HUDEP-2 (cell line): ENCODE measurements at regions not wholly inside any gene's neighbourhood (a gene's known extent, or its start where the extent isn't known, plus 50 kb on each side); places are given as distances from the start of the nearest gene placed in this dataset.
"Not testable (repeated sequence)": the region's sequence is repeated elsewhere in the genome, so short reads cannot be mapped to it uniquely, and the experiment has no call there.

Experiments used
- DNase-seq, 76 experiments: peaks; one replicate each; lab custom pipeline; 2025; ENCODE audit not compliant: unreplicated experiment in 76 of 76; lab: John Stamatoyannopoulos, UW

GRCh38 chr18:46224181-46224775 is 120.1 kb downstream of the HAUS1 start:
- DNase-seq = no peak

GRCh38 chr18:46226461-46226860 is 122.3 kb downstream of the HAUS1 start:
- DNase-seq = no peak

GRCh38 chr18:46229641-46230040 is 125.5 kb downstream of the HAUS1 start:
- not testable (repeated sequence) for DNase-seq

GRCh38 chr18:46236156-46236555 is 132.0 kb downstream of the HAUS1 start:
- DNase-seq = no peak

GRCh38 chr18:46237891-46238290 is 133.7 kb downstream of the HAUS1 start:
- DNase-seq = no peak

GRCh38 chr18:46239549-46239948 is 135.4 kb downstream of the HAUS1 start:
- DNase-seq = no peak

GRCh38 chr18:46239998-46240397 is 135.8 kb downstream of the HAUS1 start:
- no peak for DNase-seq

- not testable (repeated sequence) for DNase-seq
Measured at GRCh38 chr18:46241393-46241792, 137.2 kb downstream of the HAUS1 start.

GRCh38 chr18:46242183-46242582 is 138.0 kb downstream of the HAUS1 start:
- no peak for DNase-seq

- no peak for DNase-seq
Measured at GRCh38 chr18:46243095-46243494, 138.9 kb downstream of the HAUS1 start.

GRCh38 chr18:46243673-46244072 is 139.5 kb downstream of the HAUS1 start:
- no peak for DNase-seq

GRCh38 chr18:46246101-46246500 is 141.9 kb downstream of the HAUS1 start:
- no peak for DNase-seq

- no peak for DNase-seq
Measured at GRCh38 chr18:46247942-46248341, 143.8 kb downstream of the HAUS1 start.

GRCh38 chr18:46250084-46250811 is 146.1 kb downstream of the HAUS1 start:
- DNase-seq = no peak

GRCh38 chr18:46250812-46251173 is 146.6 kb downstream of the HAUS1 start:
- DNase-seq = no peak

GRCh38 chr18:46252759-46253158 is 148.6 kb downstream of the HAUS1 start:
- no peak for DNase-seq

GRCh38 chr18:46253498-46253897 is 149.3 kb downstream of the HAUS1 start:
- no peak for DNase-seq

GRCh38 chr18:46256078-46256477 is 151.9 kb downstream of the HAUS1 start:
- no peak for DNase-seq

- DNase-seq = no peak
Measured at GRCh38 chr18:46257366-46257765, 153.2 kb downstream of the HAUS1 start.

- no peak for DNase-seq
Measured at GRCh38 chr18:46260016-46260878, 156.1 kb downstream of the HAUS1 start.

- DNase-seq = no peak
Measured at GRCh38 chr18:46260879-46261143, 156.6 kb downstream of the HAUS1 start.

- no peak for DNase-seq
Measured at GRCh38 chr18:46261799-46262198, 157.6 kb downstream of the HAUS1 start.
